GM19468 (cell line): ENCODE measurements at regions not wholly inside any gene's neighbourhood (a gene's known extent, or its start where the extent isn't known, plus 50 kb on each side); places are given as distances from the start of the nearest gene placed in this dataset.

ENCODE experiments used
- ATAC-seq: cut with Tn5 transposase; IDR thresholded peaks from one replicate; pipeline ENCODE4 v1.9.1; 2021; ENCODE audit warnings: mild to moderate bottlenecking, moderate library complexity, moderate number of reproducible peaks; ENCODE audit not compliant: unreplicated experiment; ENCODE audit errors: extremely low read depth

- no peak for ATAC-seq
Observed at GRCh38 chr20:42020316-42020715, 402.1 kb upstream of the CHD6 start.

GRCh38 chr20:42018979-42019378, 400.8 kb upstream of the CHD6 start:
- ATAC-seq, result no peak

- no peak for ATAC-seq
Observed at GRCh38 chr20:42010090-42010489, 391.9 kb upstream of the CHD6 start.

DNA sequence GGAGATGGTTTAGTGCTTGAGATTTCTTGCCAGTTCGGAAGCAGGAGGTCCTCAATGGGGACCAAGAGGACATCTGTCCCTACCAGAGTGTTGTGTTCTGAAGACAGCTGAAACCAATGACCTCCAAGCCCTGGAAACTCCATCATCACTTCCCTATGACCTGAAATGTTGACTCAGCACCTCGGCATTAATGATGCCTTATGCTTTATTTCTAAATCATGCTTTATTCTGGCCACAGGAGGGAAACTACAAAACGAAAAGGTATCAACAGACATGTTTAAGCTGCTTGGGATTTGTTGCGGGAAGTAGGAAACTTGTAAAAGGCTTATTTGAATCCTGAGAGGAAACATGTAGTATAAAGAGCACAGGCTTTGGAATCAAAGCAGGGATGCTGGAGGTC, 389.1 kb upstream of the CHD6 start:
- ATAC-seq, result no peak

- ATAC-seq, result no peak
Observed at GRCh38 chr20:42005211-42005610, 387.0 kb upstream of the CHD6 start.

DNA sequence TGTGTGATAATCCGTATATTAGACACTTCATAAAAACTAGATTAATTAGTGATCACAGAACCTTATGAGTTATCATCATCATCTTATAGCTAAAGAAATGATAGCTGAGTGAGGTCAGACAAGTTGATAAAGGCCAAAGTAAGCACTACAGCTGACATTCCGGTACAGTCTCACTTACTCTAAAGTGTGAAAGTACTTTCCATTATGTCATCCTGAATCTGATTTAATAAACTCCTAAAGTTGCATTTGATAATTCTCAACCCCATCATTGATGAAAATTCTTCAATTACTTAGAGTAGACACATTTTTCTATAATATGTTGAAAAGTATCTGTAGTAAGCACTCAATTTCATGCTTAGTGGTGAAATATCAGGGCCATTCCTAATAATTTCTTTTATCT, 385.2 kb upstream of the CHD6 start:
- no peak for ATAC-seq

GRCh38 chr20:41998539-41999341, 380.6 kb upstream of the CHD6 start:
- no peak for ATAC-seq

- no peak for ATAC-seq
Observed at GRCh38 chr20:41996951-41997350, 378.8 kb upstream of the CHD6 start.

- ATAC-seq, result no peak
Observed at GRCh38 chr20:41992481-41992880, 374.3 kb upstream of the CHD6 start.

- no peak for ATAC-seq
Observed at GRCh38 chr20:41991412-41991811, 373.2 kb upstream of the CHD6 start.

DNA sequence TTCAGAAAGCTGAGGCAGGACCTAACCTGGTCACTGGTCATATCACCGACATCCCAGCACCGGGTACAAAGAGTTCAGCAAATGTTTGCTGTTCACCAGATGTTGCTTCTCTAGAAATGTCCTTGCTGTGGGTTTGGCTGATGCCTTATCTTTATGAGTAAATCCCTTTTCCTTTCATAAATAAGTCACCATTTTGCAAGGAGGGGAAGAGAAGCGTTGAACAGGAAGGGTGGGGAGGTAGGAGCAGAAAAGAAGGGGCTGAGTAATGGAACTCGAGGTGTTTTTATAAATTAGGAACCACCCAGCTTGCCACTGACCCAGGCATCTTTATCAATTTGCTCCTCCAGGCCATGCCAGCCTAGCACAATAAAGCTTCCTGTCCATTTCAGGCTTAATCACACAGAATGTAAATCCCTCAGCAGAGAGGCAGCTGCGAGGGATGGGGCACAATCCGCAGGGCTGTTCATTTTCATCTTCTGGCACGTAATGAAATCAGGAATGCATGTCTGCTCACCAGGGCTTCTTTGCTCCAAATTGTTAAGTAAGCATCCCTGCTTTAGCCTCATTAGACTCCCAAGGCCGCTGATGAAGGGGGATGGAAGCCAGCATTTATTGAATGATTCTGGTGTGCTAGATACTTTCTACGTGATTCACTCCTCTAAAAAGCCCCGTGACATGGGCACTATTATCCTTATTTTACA, 371.9 kb upstream of the CHD6 start:
- ATAC-seq, result no peak

GRCh38 chr20:41989039-41989679, 371.0 kb upstream of the CHD6 start:
- ATAC-seq, result no peak

- no peak for ATAC-seq
Observed at GRCh38 chr20:41984031-41984430, 365.9 kb upstream of the CHD6 start.

GRCh38 chr20:41983159-41983558, 365.0 kb upstream of the CHD6 start:
- ATAC-seq, result no peak

- no peak for ATAC-seq
Observed at GRCh38 chr20:41981746-41982145, 363.6 kb upstream of the CHD6 start.

DNA sequence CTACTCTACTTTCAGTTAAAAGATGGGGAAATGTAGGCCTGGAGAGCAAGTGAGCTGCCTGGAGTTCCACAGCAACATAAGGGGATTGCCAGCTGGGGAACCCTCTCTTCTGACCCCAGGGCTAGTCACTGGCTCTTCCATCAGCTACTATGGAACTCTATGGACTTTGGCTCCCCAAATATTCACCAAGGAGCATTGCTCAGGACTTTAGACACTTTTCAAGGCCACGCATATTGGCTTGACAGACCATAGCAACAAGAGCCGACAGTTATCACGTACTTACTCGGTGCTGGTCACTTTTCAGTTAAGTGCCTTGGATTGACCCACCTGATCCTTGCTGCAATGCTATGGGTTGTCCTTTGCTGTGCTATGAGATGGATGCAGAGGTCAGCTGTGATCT, 360.7 kb upstream of the CHD6 start:
- ATAC-seq, result no peak

DNA sequence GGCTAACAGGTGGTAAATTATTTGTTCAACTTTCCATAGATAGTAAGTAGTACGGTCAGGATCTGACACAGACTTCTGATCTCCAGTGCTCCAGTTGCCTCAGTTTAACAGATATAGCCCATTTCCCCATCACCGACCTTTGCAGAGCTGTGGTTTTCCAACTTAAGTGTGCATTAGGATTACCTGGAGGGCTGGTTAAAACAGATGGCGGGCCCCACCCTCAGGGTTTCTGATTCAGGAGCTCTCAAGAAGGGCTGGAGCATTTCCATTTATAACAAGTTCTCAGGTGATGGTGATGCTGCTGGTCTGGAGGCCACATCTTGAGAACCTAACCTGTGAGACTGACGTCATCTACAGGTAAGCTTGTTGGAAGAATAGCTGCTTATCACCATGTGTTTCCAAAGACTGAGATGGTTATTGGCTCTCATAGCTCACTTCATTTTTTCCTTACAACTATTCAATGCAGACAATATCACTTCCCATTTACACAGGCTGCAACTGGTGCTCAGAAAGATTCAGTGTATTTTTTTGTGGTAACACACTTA, 360.1 kb upstream of the CHD6 start:
- no peak for ATAC-seq

- no peak for ATAC-seq
Observed at GRCh38 chr20:41969656-41970055, 351.5 kb upstream of the CHD6 start.

- no peak for ATAC-seq
Observed at GRCh38 chr20:41960166-41960565, 342.0 kb upstream of the CHD6 start.

DNA sequence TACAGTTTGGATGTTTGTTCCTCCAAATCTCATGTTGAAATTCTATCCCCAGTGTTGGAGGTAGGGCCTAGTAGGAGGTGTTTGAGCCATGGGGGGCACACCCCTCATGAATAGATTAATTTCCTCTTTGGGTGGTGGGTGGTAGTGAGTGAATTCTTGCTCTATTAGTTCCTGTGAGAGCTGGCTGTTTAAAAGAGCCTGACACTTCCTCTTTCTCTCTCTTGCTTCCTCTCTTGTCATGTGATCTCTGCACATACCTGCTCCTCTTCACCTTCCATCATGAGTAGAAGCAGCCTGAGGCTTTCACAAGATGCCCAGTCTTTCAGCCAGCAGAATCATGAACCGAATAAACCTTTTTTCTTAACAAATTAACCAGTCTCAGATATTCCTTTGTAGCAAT, 340.2 kb upstream of the CHD6 start:
- ATAC-seq, result no peak
